ENCODE measurements at regions not wholly inside any gene's neighbourhood (a gene's known extent, or its start where the extent isn't known, plus 50 kb on each side); places are given as distances from the start of the nearest gene placed in this dataset.

- H3K27me3 Mint-ChIP-seq (ENCODE audit: low read depth): no peaks in the 10 kb centered on the region
- no peak overlapping the region for H3K4me3 Mint-ChIP-seq (ENCODE audit: unreplicated experiment)
Measured at GRCh38 chrX:4314586-4314985, 601.1 kb upstream of the PRKX start.

GRCh38 chrX:4277122-4277521 is 563.7 kb upstream of the PRKX start:
- no peaks in the 10 kb centered on the region for H3K4me1 Mint-ChIP-seq (ENCODE audit: low read depth)
- H3K4me3 Mint-ChIP-seq (ENCODE audit: unreplicated experiment): no peak overlapping the region
- no peaks in the 10 kb centered on the region for H3K36me3 Mint-ChIP-seq (ENCODE audit: low read depth)
- DNase-seq (ENCODE audit: low spot score): no peak
- H3K27me3 Mint-ChIP-seq (ENCODE audit: low read depth): no peaks in the 10 kb centered on the region
- H3K9me3 Mint-ChIP-seq (ENCODE audit: low read depth): peaks cover 18% of the 10 kb centered on the region
- no peak overlapping the region for H3K27ac Mint-ChIP-seq (ENCODE audit: unreplicated experiment)
- TF ChIP-seq CTCF (IDR thresholded peaks at IDR 0.05): no peak

More at GRCh38 chrX:4314586-4314985, 601.1 kb upstream of the PRKX start:
- H3K4me1 Mint-ChIP-seq (ENCODE audit: low read depth): no peaks in the 10 kb centered on the region
- no peak overlapping the region for H3K27ac Mint-ChIP-seq (ENCODE audit: unreplicated experiment)
- no peak for TF ChIP-seq CTCF (IDR thresholded peaks at IDR 0.05)
- DNase-seq (ENCODE audit: low spot score): no peak
- H3K9me3 Mint-ChIP-seq (ENCODE audit: low read depth): peaks cover 20% of the 10 kb centered on the region
- H3K36me3 Mint-ChIP-seq (ENCODE audit: low read depth): no peaks in the 10 kb centered on the region

GRCh38 chrX:4268676-4269075 is 555.2 kb upstream of the PRKX start:
- no peaks in the 10 kb centered on the region for H3K27me3 Mint-ChIP-seq (ENCODE audit: low read depth)
- no peaks in the 10 kb centered on the region for H3K36me3 Mint-ChIP-seq (ENCODE audit: low read depth)
- no peaks in the 10 kb centered on the region for H3K4me1 Mint-ChIP-seq (ENCODE audit: low read depth)
- no peak for DNase-seq (ENCODE audit: low spot score)
- no peak overlapping the region for H3K27ac Mint-ChIP-seq (ENCODE audit: unreplicated experiment)
- H3K4me3 Mint-ChIP-seq (ENCODE audit: unreplicated experiment): no peak overlapping the region
- TF ChIP-seq CTCF (IDR thresholded peaks at IDR 0.05): no peak
- no peaks in the 10 kb centered on the region for H3K9me3 Mint-ChIP-seq (ENCODE audit: low read depth)

GRCh38 chrX:4265036-4265435 is 551.6 kb upstream of the PRKX start:
- Mint-ChIP-seq H3K9me3 (ENCODE audit: low read depth) (peaks cover 9% of the 10 kb centered on the region), H3K4me3 (ENCODE audit: unreplicated experiment) (no peak overlapping the region), H3K27ac (ENCODE audit: unreplicated experiment) (no peak overlapping the region), H3K36me3 (ENCODE audit: low read depth) (no peaks in the 10 kb centered on the region), H3K27me3 (ENCODE audit: low read depth) (no peaks in the 10 kb centered on the region), H3K4me1 (ENCODE audit: low read depth) (no peaks in the 10 kb centered on the region)
- no peak for TF ChIP-seq CTCF (IDR thresholded peaks at IDR 0.05)
- no peak for DNase-seq (ENCODE audit: low spot score)

GRCh38 chrX:4263030-4263803 is 549.8 kb upstream of the PRKX start:
- Mint-ChIP-seq H3K9me3 (ENCODE audit: low read depth) (peaks cover 9% of the 10 kb centered on the region), H3K27me3 (ENCODE audit: low read depth) (no peaks in the 10 kb centered on the region), H3K27ac (ENCODE audit: unreplicated experiment) (no peak overlapping the region), H3K4me3 (ENCODE audit: unreplicated experiment) (no peak overlapping the region), H3K4me1 (ENCODE audit: low read depth) (no peaks in the 10 kb centered on the region), H3K36me3 (ENCODE audit: low read depth) (no peaks in the 10 kb centered on the region)
- peak; percentile 54 for TF ChIP-seq CTCF (IDR thresholded peaks at IDR 0.05)
- DNase-seq (ENCODE audit: low spot score): no peak
